Breast epithelium (tissue), 3 donors: ENCODE measurements at regions not wholly inside any gene's neighbourhood (a gene's known extent, or its start where the extent isn't known, plus 50 kb on each side); places are given as distances from the start of the nearest gene placed in this dataset.

Source experiments
- POLR2AphosphoS5 ChIP-seq, 3 donors: sonication (generic); formaldehyde crosslinking; IDR thresholded peaks; one replicate each; pipeline ENCODE4 v1.6.1; 2017; ENCODE audit warnings: antibody characterized with exemption in 3 of 3
- TF ChIP-seq, protein P1 (sequence below), 3 donors: fragments of 450-650 bp; IDR thresholded peaks; one replicate each; pipeline ENCODE4 v1.5.1; 2016 to 2017; ENCODE audit warnings: antibody characterized with exemption in 3 of 3, mild to moderate bottlenecking in 3 of 3, moderate library complexity in 3 of 3

DNA sequence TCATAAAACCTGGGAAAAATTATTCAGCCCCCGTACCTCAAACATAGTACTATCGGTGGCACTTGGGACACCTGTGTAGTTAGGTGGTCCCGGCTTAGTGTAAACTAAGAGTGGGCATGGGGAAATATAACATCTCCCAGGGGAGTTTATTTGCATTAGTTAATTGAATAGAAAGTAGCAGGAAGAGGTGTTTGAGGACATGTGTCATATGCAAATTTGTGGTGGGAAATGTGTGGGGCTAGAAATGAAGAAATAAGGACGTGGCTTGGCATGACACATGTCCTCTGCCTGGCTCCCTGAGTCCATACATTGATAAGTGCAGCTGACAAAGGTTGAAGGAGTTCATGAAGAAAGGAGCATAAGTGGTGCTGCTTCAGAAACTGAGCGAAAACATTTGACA, 483.6 kb downstream of the SH2D1A start:
- no peak for TF ChIP-seq POLR2AphosphoS5 (IDR thresholded peaks at IDR 0.05)
- TF ChIP-seq, protein P1, sequence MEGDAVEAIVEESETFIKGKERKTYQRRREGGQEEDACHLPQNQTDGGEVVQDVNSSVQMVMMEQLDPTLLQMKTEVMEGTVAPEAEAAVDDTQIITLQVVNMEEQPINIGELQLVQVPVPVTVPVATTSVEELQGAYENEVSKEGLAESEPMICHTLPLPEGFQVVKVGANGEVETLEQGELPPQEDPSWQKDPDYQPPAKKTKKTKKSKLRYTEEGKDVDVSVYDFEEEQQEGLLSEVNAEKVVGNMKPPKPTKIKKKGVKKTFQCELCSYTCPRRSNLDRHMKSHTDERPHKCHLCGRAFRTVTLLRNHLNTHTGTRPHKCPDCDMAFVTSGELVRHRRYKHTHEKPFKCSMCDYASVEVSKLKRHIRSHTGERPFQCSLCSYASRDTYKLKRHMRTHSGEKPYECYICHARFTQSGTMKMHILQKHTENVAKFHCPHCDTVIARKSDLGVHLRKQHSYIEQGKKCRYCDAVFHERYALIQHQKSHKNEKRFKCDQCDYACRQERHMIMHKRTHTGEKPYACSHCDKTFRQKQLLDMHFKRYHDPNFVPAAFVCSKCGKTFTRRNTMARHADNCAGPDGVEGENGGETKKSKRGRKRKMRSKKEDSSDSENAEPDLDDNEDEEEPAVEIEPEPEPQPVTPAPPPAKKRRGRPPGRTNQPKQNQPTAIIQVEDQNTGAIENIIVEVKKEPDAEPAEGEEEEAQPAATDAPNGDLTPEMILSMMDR (IDR thresholded peaks at IDR 0.05): no peak
